GM23338 (cell line): ENCODE measurements at regions not wholly inside any gene's neighbourhood (a gene's known extent, or its start where the extent isn't known, plus 50 kb on each side); places are given as distances from the start of the nearest gene placed in this dataset.

ENCODE experiments used
- ATAC-seq: fragments of 200-7000 bp; cut with Tn5 transposase; 3 replicates; pipeline ENCODE4 v1.9.1; 2020
- DNase-seq: peaks from one replicate; pipeline ENCODE4 v3.0.0-alpha.2; 2015; ENCODE audit warnings: low spot score
- H2AFZ ChIP-seq: fragments of 200-600 bp; sonication (generic); 2 replicates; pipeline ENCODE4 v1.8.0; 2016; ENCODE audit warnings: antibody characterized with exemption, mild to moderate bottlenecking, moderate library complexity
- H3F3A ChIP-seq: fragments of 200-600 bp; sonication (generic); replicated peaks from 2 replicates; pipeline ENCODE4 v1.8.0; 2017; ENCODE audit warnings: antibody characterized with exemption, mixed run types, low read depth
- H3K27ac ChIP-seq: fragments of 200-600 bp; sonication (generic); 2 replicates; pipeline ENCODE4 v1.6.1; 2016; ENCODE audit warnings: low read depth
- H3K27me3 ChIP-seq: fragments of 200-600 bp; sonication (generic); 2 replicates; pipeline ENCODE4 v1.8.0; 2016; ENCODE audit warnings: mild to moderate bottlenecking, mixed run types, moderate library complexity; ENCODE audit not compliant: insufficient read depth
- H3K36me3 ChIP-seq: fragments of 200-600 bp; sonication (generic); 2 replicates; pipeline ENCODE4 v1.8.0; 2016; ENCODE audit warnings: mild to moderate bottlenecking; ENCODE audit not compliant: insufficient read depth
- H3K4me1 ChIP-seq: fragments of 200-600 bp; sonication (generic); 2 replicates; pipeline ENCODE4 v1.8.0; 2016; ENCODE audit warnings: mild to moderate bottlenecking, moderate library complexity; ENCODE audit not compliant: insufficient read depth
- H3K4me2 ChIP-seq: fragments of 200-600 bp; sonication (generic); 2 replicates; pipeline ENCODE4 v1.7.1; 2017; ENCODE audit warnings: mixed run types
- H3K4me3 ChIP-seq: fragments of 200-600 bp; sonication (generic); 2 replicates; pipeline ENCODE4 v1.6.1; 2016; ENCODE audit warnings: mixed run types
- H3K79me2 ChIP-seq: fragments of 200-600 bp; sonication (generic); replicated peaks from 2 replicates; pipeline ENCODE4 v1.8.0; 2017; ENCODE audit warnings: mild to moderate bottlenecking; ENCODE audit not compliant: insufficient read depth
- H3K9me2 ChIP-seq: fragments of 200-600 bp; sonication (generic); 2 replicates; pipeline ENCODE4 v1.8.0; 2017; ENCODE audit not compliant: insufficient read depth
- H4K20me1 ChIP-seq: fragments of 200-600 bp; sonication (generic); replicated peaks from 2 replicates; pipeline ENCODE4 v1.8.0; 2017; ENCODE audit warnings: mild to moderate bottlenecking; ENCODE audit not compliant: insufficient read depth
- H3K27ac Mint-ChIP-seq: 2 replicates; pipeline ENCODE4 v1.8.0; 2020; ENCODE audit warnings: inconsistent platforms, mild to moderate bottlenecking, moderate library complexity, mixed read lengths
- H3K27me3 Mint-ChIP-seq: 3 replicates; pipeline ENCODE4 v1.8.0; 2022; ENCODE audit warnings: low read depth, mild to moderate bottlenecking, moderate library complexity, mixed read lengths, inconsistent platforms; ENCODE audit not compliant: insufficient read depth, poor library complexity
- H3K36me3 Mint-ChIP-seq: 3 replicates; pipeline ENCODE4 v1.8.0; 2021; ENCODE audit warnings: low read depth, mild to moderate bottlenecking, inconsistent platforms, moderate library complexity, mixed read lengths
- H3K4me1 Mint-ChIP-seq: 3 replicates; pipeline ENCODE4 v1.8.0; 2020; ENCODE audit warnings: mild to moderate bottlenecking, inconsistent platforms, mixed read lengths
- H3K4me3 Mint-ChIP-seq: 3 replicates; pipeline ENCODE4 v1.8.0; 2021; ENCODE audit warnings: moderate library complexity, mild to moderate bottlenecking, inconsistent platforms, mixed read lengths
- H3K9me3 Mint-ChIP-seq: 3 replicates; pipeline ENCODE4 v1.8.0; 2020; ENCODE audit warnings: moderate library complexity, mild to moderate bottlenecking, inconsistent platforms, mixed read lengths
- CREB1 ChIP-seq: fragments of 250-450 bp; sonication (Bioruptor Pico); IDR thresholded peaks from 2 replicates; pipeline ENCODE4 v1.5.0; 2020; ENCODE audit warnings: low read depth, mild to moderate bottlenecking, moderate library complexity
- EZH2 ChIP-seq: fragments of 200-600 bp; sonication (generic); IDR thresholded peaks from one replicate; pipeline ENCODE4 v1.8.0; 2017; ENCODE audit warnings: antibody characterized with exemption, mild to moderate bottlenecking, low read depth; ENCODE audit not compliant: unreplicated experiment
- EZH2phosphoT487 ChIP-seq: fragments of 200-600 bp; sonication (generic); IDR thresholded peaks from one replicate; pipeline ENCODE4 v1.8.1; 2018; ENCODE audit warnings: antibody characterized with exemption; ENCODE audit not compliant: unreplicated experiment
- JUNB ChIP-seq: IDR thresholded peaks from one replicate; pipeline ENCODE4 v1.6.1; 2016; ENCODE audit warnings: antibody characterized with exemption; ENCODE audit not compliant: unreplicated experiment
- NANOG ChIP-seq: IDR thresholded peaks from 2 replicates; pipeline ENCODE4 v1.6.1; 2016; ENCODE audit warnings: antibody characterized with exemption, borderline replicate concordance
- POLR2AphosphoS5 ChIP-seq: IDR thresholded peaks from 2 replicates; pipeline ENCODE4 v1.6.1; 2016; ENCODE audit warnings: antibody characterized with exemption, low read depth
- REST ChIP-seq: IDR thresholded peaks from one replicate; pipeline ENCODE4 v1.6.1; 2018; ENCODE audit warnings: antibody characterized with exemption; ENCODE audit not compliant: unreplicated experiment
- STAT1 ChIP-seq: IDR thresholded peaks from one replicate; pipeline ENCODE4 v1.6.1; 2016; ENCODE audit warnings: antibody characterized with exemption; ENCODE audit not compliant: unreplicated experiment
- ZNF114 ChIP-seq: fragments of 250-450 bp; sonication (Bioruptor Pico); IDR thresholded peaks from 2 replicates; pipeline ENCODE4 v1.5.0; 2020; ENCODE audit warnings: mild to moderate bottlenecking, moderate library complexity
- ZNF331 ChIP-seq: fragments of 250-450 bp; sonication (Bioruptor Pico); IDR thresholded peaks from 2 replicates; pipeline ENCODE4 v1.5.0; 2020; ENCODE audit warnings: low read depth, mild to moderate bottlenecking, moderate library complexity
- ZNF462 ChIP-seq: fragments of 250-450 bp; sonication (Bioruptor Pico); IDR thresholded peaks from 2 replicates; pipeline ENCODE4 v1.5.0; 2020; ENCODE audit warnings: mild to moderate bottlenecking, moderate library complexity
- TF ChIP-seq, protein P1 (sequence below): IDR thresholded peaks from 2 replicates; pipeline ENCODE4 v1.6.1; 2016; ENCODE audit warnings: antibody characterized with exemption
- TF ChIP-seq, protein P2 (sequence below), 2 experiments: fragments of 200-600 bp in 1 of 2; sonication (generic) in 1 of 2; conservative IDR thresholded peaks; 2 replicates each; pipeline versions ENCODE4 v1.5.1 to v1.6.1; 2016 to 2017; ENCODE audit warnings: antibody characterized with exemption in 2 of 2, low read depth in 2 of 2, mild to moderate bottlenecking in 2 of 2, moderate library complexity in 1 of 2

GRCh38 chr9:68626526-68626925 lies 78.5 kb upstream of the PIP5K1B start:
- Histone ChIP-seq H3K36me3 (no peaks in the 10 kb centered on the region), H4K20me1 (no peaks in the 10 kb centered on the region), H3K79me2 (no peaks in the 10 kb centered on the region), H3K9me2 (0 out of 2 replicates have a peak, but pooled peaks cover 5% of the 10 kb centered on the region), H3K4me2 (no peak overlapping the region), H3K4me3 (no peak overlapping the region), H3K4me1 (no peaks in the 10 kb centered on the region), H3K27me3 (no peaks in the 10 kb centered on the region), H3K27ac (no peak overlapping the region), H3F3A (no peaks in the 10 kb centered on the region), H2AFZ (no peak overlapping the region)
- Mint-ChIP-seq H3K36me3 (no peaks in the 10 kb centered on the region), H3K4me1 (peaks cover 5% of the 10 kb centered on the region; the same call in 1 of the 3 replicates), H3K27me3 (peaks cover 1% of the 10 kb centered on the region), H3K9me3 (no peaks in the 10 kb centered on the region), H3K4me3 (no peak overlapping the region), H3K27ac (no peak overlapping the region)
- no peak for ATAC-seq
- no peak for DNase-seq
- TF ChIP-seq EZH2phosphoT487 (no peak), REST (no peak), NANOG (no peak), ZNF114 (CRISPR knock-in tag) (no peak), EZH2 (no peak), ZNF331 (CRISPR knock-in tag) (no peak), CREB1 (CRISPR knock-in tag) (no peak), POLR2AphosphoS5 (no peak), ZNF462 (no peak), JUNB (no peak), STAT1 (no peak)
- TF ChIP-seq, protein P1, sequence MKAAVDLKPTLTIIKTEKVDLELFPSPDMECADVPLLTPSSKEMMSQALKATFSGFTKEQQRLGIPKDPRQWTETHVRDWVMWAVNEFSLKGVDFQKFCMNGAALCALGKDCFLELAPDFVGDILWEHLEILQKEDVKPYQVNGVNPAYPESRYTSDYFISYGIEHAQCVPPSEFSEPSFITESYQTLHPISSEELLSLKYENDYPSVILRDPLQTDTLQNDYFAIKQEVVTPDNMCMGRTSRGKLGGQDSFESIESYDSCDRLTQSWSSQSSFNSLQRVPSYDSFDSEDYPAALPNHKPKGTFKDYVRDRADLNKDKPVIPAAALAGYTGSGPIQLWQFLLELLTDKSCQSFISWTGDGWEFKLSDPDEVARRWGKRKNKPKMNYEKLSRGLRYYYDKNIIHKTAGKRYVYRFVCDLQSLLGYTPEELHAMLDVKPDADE, result no peak
- TF ChIP-seq, protein P2, sequence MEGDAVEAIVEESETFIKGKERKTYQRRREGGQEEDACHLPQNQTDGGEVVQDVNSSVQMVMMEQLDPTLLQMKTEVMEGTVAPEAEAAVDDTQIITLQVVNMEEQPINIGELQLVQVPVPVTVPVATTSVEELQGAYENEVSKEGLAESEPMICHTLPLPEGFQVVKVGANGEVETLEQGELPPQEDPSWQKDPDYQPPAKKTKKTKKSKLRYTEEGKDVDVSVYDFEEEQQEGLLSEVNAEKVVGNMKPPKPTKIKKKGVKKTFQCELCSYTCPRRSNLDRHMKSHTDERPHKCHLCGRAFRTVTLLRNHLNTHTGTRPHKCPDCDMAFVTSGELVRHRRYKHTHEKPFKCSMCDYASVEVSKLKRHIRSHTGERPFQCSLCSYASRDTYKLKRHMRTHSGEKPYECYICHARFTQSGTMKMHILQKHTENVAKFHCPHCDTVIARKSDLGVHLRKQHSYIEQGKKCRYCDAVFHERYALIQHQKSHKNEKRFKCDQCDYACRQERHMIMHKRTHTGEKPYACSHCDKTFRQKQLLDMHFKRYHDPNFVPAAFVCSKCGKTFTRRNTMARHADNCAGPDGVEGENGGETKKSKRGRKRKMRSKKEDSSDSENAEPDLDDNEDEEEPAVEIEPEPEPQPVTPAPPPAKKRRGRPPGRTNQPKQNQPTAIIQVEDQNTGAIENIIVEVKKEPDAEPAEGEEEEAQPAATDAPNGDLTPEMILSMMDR (conservative IDR thresholded peaks at IDR 0.05; ENCODE audit: low read depth in 2 of 2), result no peak
